Gastroesophageal sphincter (tissue), 3 donors: ENCODE measurements at regions not wholly inside any gene's neighbourhood (a gene's known extent, or its start where the extent isn't known, plus 50 kb on each side); places are given as distances from the start of the nearest gene placed in this dataset.

Source experiments
- CTCF ChIP-seq, 4 experiments: fragments of 200-600 bp in 2 of 4; fragments of 450-650 bp in 2 of 4; sonication (generic) in 1 of 4; IDR thresholded peaks; one replicate each; pipeline ENCODE4 v1.5.1; 2017 to 2019; ENCODE audit warnings: antibody characterized with exemption in 4 of 4, mild to moderate bottlenecking in 2 of 4, moderate library complexity in 2 of 4
- EP300 ChIP-seq: sonication (generic); formaldehyde crosslinking; IDR thresholded peaks from one replicate; pipeline ENCODE4 v1.6.1; 2017; ENCODE audit warnings: antibody characterized with exemption, mild to moderate bottlenecking
- POLR2A ChIP-seq, 2 donors: fragments of 450-650 bp; IDR thresholded peaks; one replicate each; pipeline ENCODE4 v1.6.1; 2017; ENCODE audit warnings: antibody characterized with exemption in 2 of 2, mild to moderate bottlenecking in 2 of 2, moderate library complexity in 1 of 2
- POLR2AphosphoS5 ChIP-seq: sonication (generic); formaldehyde crosslinking; IDR thresholded peaks from one replicate; pipeline ENCODE4 v1.6.1; 2017; ENCODE audit warnings: antibody characterized with exemption

GRCh38 chr9:26437056-26437711 is 455.4 kb downstream of the CAAP1 start:
- TF ChIP-seq CTCF (IDR thresholded peaks at IDR 0.05): no peak
- TF ChIP-seq POLR2AphosphoS5: no peak
- no peak for TF ChIP-seq EP300
- TF ChIP-seq POLR2A (IDR thresholded peaks at IDR 0.05): no peak
